Hematopoietic multipotent progenitor cell treated with erythropoietin and hydrocortisone succinate and interleukin-3 and kit ligand, for 6 days (in vitro differentiated cells): ENCODE measurements at regions not wholly inside any gene's neighbourhood (a gene's known extent, or its start where the extent isn't known, plus 50 kb on each side); places are given as distances from the start of the nearest gene placed in this dataset.

Experiments used
- DNase-seq: peaks from one replicate; pipeline ENCODE4 v3.0.0-alpha.2; 2015

- DNase-seq = no peak
Measured at GRCh38 chr15:95479308-95479707, 851.2 kb upstream of the NR2F2 start.

GRCh38 chr15:95485367-95485766 lies 845.1 kb upstream of the NR2F2 start:
- DNase-seq = no peak

- no peak for DNase-seq
Measured at GRCh38 chr15:95486224-95486623, 844.3 kb upstream of the NR2F2 start.

- no peak for DNase-seq
Measured at GRCh38 chr15:95489103-95489502, 841.4 kb upstream of the NR2F2 start.

GRCh38 chr15:95492388-95493070 lies 838.0 kb upstream of the NR2F2 start:
- DNase-seq = no peak

- no peak for DNase-seq
Measured at GRCh38 chr15:95494971-95495541, 835.4 kb upstream of the NR2F2 start.

- DNase-seq = no peak
Measured at GRCh38 chr15:95497634-95498033, 832.9 kb upstream of the NR2F2 start.

- DNase-seq = no peak
Measured at GRCh38 chr15:95498961-95499360, 831.5 kb upstream of the NR2F2 start.

- no peak for DNase-seq
Measured at GRCh38 chr15:95499397-95499796, 831.1 kb upstream of the NR2F2 start.

- DNase-seq = no peak
Measured at GRCh38 chr15:95501865-95502264, 828.6 kb upstream of the NR2F2 start.

GRCh38 chr15:95503107-95503506 lies 827.4 kb upstream of the NR2F2 start:
- no peak for DNase-seq

- no peak for DNase-seq
Measured at GRCh38 chr15:95503640-95504225, 826.8 kb upstream of the NR2F2 start.

GRCh38 chr15:95511671-95512070 lies 818.8 kb upstream of the NR2F2 start:
- no peak for DNase-seq

GRCh38 chr15:95512906-95513305 lies 817.6 kb upstream of the NR2F2 start:
- no peak for DNase-seq

- no peak for DNase-seq
Measured at GRCh38 chr15:95519887-95520286, 810.6 kb upstream of the NR2F2 start.

- DNase-seq = no peak
Measured at GRCh38 chr15:95520511-95520910, 810.0 kb upstream of the NR2F2 start.

- DNase-seq = no peak
Measured at GRCh38 chr15:95520922-95521321, 809.6 kb upstream of the NR2F2 start.

GRCh38 chr15:95522533-95522932 lies 808.0 kb upstream of the NR2F2 start:
- DNase-seq = no peak

GRCh38 chr15:95528920-95529319 lies 801.6 kb upstream of the NR2F2 start:
- DNase-seq = no peak

GRCh38 chr15:95536638-95537037 lies 793.9 kb upstream of the NR2F2 start:
- DNase-seq = no peak

GRCh38 chr15:95538693-95539092 lies 791.8 kb upstream of the NR2F2 start:
- DNase-seq = no peak

GRCh38 chr15:95541301-95541700 lies 789.2 kb upstream of the NR2F2 start:
- no peak for DNase-seq

- no peak for DNase-seq
Measured at GRCh38 chr15:95549168-95549738, 781.2 kb upstream of the NR2F2 start.

- DNase-seq = no peak
Measured at GRCh38 chr15:95550702-95551101, 779.8 kb upstream of the NR2F2 start.
